ENCODE measurements at regions not wholly inside any gene's neighbourhood (a gene's known extent, or its start where the extent isn't known, plus 50 kb on each side); places are given as distances from the start of the nearest gene placed in this dataset.

GRCh38 chr16:49958448-49958847 is 66.6 kb upstream of the CNEP1R1 start:
- TF ChIP-seq CTCF (IDR thresholded peaks at IDR 0.05), result no peak
- TF ChIP-seq ZFX (IDR thresholded peaks at IDR 0.05; ENCODE audit: borderline replicate concordance), result no peak
